Activated CD4-positive, alpha-beta T cell treated with anti-CD3 and anti-CD28 coated beads for 36 hours (primary cell): ENCODE measurements at regions not wholly inside any gene's neighbourhood (a gene's known extent, or its start where the extent isn't known, plus 50 kb on each side); places are given as distances from the start of the nearest gene placed in this dataset.
A peak's percentile ranks its signal among the peaks of the same experiment; 100 is the strongest.
"Not testable (repeated sequence)": the region's sequence is repeated elsewhere in the genome, so short reads cannot be mapped to it uniquely, and the experiment has no call there.

Experiments
- ATAC-seq: fragments of 200-7000 bp; cut with Tn5 transposase; one replicate; pipeline ENCODE4 v1.10.0; 2021; ENCODE audit warnings: mild to moderate bottlenecking, moderate library complexity
- CTCF ChIA-PET: fragments of 350-600 bp; sonication (Branson Sonifier 250); formaldehyde crosslinking; loops from one replicate; lab custom pipeline; 2021; ENCODE audit warnings: antibody characterized with exemption; lab: Charles Lee
- POLR2A ChIA-PET: fragments of 350-600 bp; sonication (Branson Sonifier 250); formaldehyde crosslinking; loops from one replicate; lab custom pipeline; 2021; ENCODE audit warnings: antibody characterized with exemption, inconsistent platforms; lab: Charles Lee
- DNase-seq: peaks from one replicate; pipeline ENCODE4 v3.0.0-alpha.2; 2020
- H3K27ac Mint-ChIP-seq: one replicate; pipeline ENCODE4 v1.8.0; 2021; ENCODE audit warnings: mixed read lengths
- H3K27me3 Mint-ChIP-seq: one replicate; pipeline ENCODE4 v1.8.0; 2021; ENCODE audit warnings: mixed read lengths
- H3K36me3 Mint-ChIP-seq: one replicate; pipeline ENCODE4 v1.8.0; 2021; ENCODE audit warnings: low read depth, mixed read lengths
- H3K4me1 Mint-ChIP-seq: one replicate; pipeline ENCODE4 v1.8.0; 2021; ENCODE audit warnings: mixed read lengths
- H3K4me3 Mint-ChIP-seq: one replicate; pipeline ENCODE4 v1.8.0; 2021; ENCODE audit warnings: mild to moderate bottlenecking, moderate library complexity, mixed read lengths
- H3K9me3 Mint-ChIP-seq: one replicate; pipeline ENCODE4 v1.8.0; 2021; ENCODE audit warnings: low read depth, mixed read lengths
- intact Hi-C, 2 experiments: fragments of 100-400 bp; cut with DNase I in 1 of 2; cut with micrococcal nuclease in 1 of 2; formaldehyde crosslinking; loops; one replicate each; pipeline versions ENCODE4 v1.14.2 to v1.15.1; 2022 to 2024; cut with DNase I, micrococcal nuclease

- ATAC-seq, result no peak
- Mint-ChIP-seq H3K4me3 (no peak overlapping the region), H3K9me3 (no peaks in the 10 kb centered on the region), H3K36me3 (no peaks in the 10 kb centered on the region), H3K27ac (no peak overlapping the region), H3K27me3 (peaks cover 9% of the 10 kb centered on the region), H3K4me1 (no peaks in the 10 kb centered on the region)
- ChIA-PET CTCF (no interaction called here), POLR2A (no interaction called here)
- no peak for DNase-seq
- intact Hi-C loops, result no loop called here
Observed at GRCh38 chr2:238775591-238775990, 72.3 kb upstream of the TWIST2 start.

DNA sequence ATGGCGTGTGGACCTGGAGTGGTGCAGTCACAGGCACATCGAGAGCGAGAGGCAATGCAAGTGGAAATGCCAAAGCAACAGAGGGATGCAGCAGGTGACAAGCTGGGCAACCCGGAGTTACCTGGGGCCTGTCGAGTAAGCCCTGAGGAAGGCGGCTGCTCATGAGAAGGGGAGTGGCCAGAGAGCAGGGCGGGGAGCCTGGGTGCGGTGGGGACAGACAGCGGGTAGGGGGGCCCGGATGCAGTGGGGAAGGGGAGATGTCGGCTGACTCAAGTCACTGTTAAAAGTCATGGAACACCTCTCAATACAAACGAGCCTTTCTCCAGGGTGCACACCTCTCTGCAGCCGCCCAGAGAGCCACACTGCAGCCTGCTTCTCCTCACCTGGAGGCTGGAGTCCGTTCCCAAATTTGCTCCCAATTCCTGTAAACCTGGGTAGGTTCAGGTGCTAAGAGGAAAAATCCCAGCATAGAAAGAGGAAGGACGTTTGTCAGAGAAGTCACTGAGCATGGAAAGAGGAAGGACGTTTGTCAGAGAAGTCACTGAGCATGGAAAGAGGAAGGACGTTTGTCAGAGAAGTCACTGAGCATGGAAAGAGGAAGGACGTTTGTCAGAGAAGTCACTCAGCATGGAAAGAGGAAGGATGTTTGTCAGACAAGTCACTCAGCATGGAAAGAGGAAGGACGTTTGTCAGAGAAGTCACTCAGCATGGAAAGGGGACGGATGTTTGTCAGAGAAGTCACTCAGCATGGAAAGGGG lies 71.7 kb upstream of the TWIST2 start:
- DNase-seq, result no peak
- ChIA-PET POLR2A (no interaction called here), CTCF (no interaction called here)
- no peak for ATAC-seq
- H3K4me3 Mint-ChIP-seq, result no peak overlapping the region
- intact Hi-C loops, result no loop called here
- H3K9me3 Mint-ChIP-seq, result no peaks in the 10 kb centered on the region
- no peaks in the 10 kb centered on the region for H3K36me3 Mint-ChIP-seq
- H3K27ac Mint-ChIP-seq, result no peak overlapping the region
- no peaks in the 10 kb centered on the region for H3K4me1 Mint-ChIP-seq
- peaks cover 11% of the 10 kb centered on the region for H3K27me3 Mint-ChIP-seq

DNA sequence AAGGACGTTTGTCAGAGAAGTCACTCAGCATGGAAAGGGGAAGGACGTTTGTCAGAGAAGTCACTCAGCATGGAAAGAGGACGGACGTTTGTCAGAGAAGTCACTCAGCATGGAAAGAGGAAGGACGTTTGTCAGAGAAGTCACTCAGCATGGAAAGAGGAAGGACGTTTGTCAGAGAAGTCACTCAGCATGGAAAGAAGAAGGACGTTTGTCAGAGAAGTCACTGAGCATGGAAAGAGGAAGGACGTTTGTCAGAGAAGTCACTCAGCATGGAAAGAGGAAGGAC lies 71.2 kb upstream of the TWIST2 start:
- H3K27me3 Mint-ChIP-seq, CTCF ChIA-PET, DNase-seq, intact Hi-C loops, H3K36me3 Mint-ChIP-seq, H3K4me1 Mint-ChIP-seq, H3K9me3 Mint-ChIP-seq, H3K4me3 Mint-ChIP-seq, POLR2A ChIA-PET, ATAC-seq, H3K27ac Mint-ChIP-seq: not testable (repeated sequence)

GRCh38 chr2:238777369-238778067 lies 70.4 kb upstream of the TWIST2 start:
- Mint-ChIP-seq H3K36me3 (no peaks in the 10 kb centered on the region), H3K4me3 (no peak overlapping the region), H3K9me3 (no peaks in the 10 kb centered on the region), H3K4me1 (no peaks in the 10 kb centered on the region), H3K27me3 (peaks cover 2% of the 10 kb centered on the region), H3K27ac (no peak overlapping the region)
- ChIA-PET CTCF (no interaction called here), POLR2A (no interaction called here)
- intact Hi-C loops, result no loop called here
- no peak for DNase-seq
- no peak for ATAC-seq

DNA sequence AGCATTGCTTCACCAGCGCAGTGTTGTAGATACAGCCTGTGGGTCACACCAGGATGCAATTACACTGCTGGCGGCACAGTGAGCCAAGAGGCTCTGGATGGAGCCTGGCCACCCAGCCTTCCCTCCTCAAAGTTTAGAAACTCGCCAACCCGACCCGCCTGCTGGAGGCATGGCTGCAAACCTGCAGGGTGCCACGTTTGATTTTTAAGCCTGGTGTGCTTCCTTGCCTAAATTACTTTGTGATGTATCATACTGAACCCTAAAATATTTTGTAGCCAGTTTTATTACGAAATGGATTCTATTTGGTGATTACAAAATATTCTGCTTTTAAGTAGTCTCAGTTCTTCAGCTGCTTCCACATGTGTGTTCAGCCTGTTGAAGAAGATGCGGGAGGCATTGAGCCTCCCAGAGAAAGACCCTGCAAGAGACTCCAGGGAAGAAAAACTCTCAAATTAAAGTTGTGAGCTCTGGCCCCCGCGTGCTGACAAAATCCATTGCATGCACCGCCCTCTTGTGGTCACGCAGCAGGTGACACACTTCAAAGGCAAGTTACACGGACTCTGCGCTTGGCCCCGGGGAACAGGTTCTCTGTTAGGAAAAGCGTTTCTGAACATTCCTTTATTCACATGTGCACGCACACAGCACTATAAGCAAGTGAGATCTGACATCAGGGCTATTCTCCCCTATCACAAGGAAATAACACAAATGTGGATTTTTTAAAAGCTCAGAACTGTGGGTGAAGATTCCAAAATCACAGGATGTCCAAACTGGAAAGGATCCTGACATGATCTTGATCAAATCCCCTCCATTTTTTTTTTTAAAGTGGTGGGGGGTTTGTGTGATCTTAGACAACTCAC lies 63.0 kb upstream of the TWIST2 start:
- Mint-ChIP-seq H3K27ac (no peak overlapping the region), H3K4me1 (peaks cover 2% of the 10 kb centered on the region), H3K4me3 (no peak overlapping the region), H3K27me3 (peaks cover 12% of the 10 kb centered on the region), H3K36me3 (no peaks in the 10 kb centered on the region), H3K9me3 (no peaks in the 10 kb centered on the region)
- ChIA-PET POLR2A (interaction anchor here (0.7 kb wide), 1 partner anchor 414 kb away, joined by 8 read pairs; no protein-coding TSS in a partner anchor), CTCF (interaction anchor here (0.6 to 1.8 kb wide), 21 partner anchors 15 to 1344 kb away, joined by 3 to 8 read pairs (median 3); no protein-coding TSS in a partner anchor)
- DNase-seq (peak; percentile 80), ATAC-seq (peak; percentile 58)
- intact Hi-C loops, result loop anchor here (1.0 to 5.0 kb wide), 6 partner anchors 63 to 428 kb away; no protein-coding TSS in a partner anchor

DNA sequence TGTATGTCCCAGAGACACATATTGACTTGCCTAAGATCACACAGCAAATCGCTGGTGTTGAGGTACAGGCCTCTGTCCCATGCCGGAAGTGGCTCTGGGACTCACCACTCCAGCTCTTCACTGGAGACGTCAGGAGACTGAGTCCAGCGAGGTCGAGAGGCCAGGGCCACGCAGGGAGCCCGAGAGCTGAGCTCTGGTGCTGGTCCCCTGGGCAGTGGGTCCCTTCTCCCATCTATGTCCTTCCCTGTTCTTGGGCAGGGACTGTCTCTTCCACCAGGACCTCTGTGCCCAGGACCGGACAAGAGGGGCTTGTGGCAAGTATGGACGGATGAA lies 62.4 kb upstream of the TWIST2 start:
- intact Hi-C loops, result loop anchor here (1.0 to 5.0 kb wide), 6 partner anchors 63 to 428 kb away; no protein-coding TSS in a partner anchor
- ChIA-PET CTCF (interaction anchor here (0.6 to 1.8 kb wide), 15 partner anchors 14 to 430 kb away, joined by 3 to 8 read pairs (median 4); no protein-coding TSS in a partner anchor), POLR2A (interaction anchor here (0.7 kb wide), 1 partner anchor 414 kb away, joined by 8 read pairs; no protein-coding TSS in a partner anchor)
- DNase-seq (no peak), ATAC-seq (no peak)
- Mint-ChIP-seq H3K4me1 (peaks cover 2% of the 10 kb centered on the region), H3K9me3 (no peaks in the 10 kb centered on the region), H3K4me3 (no peak overlapping the region), H3K27me3 (peaks cover 14% of the 10 kb centered on the region), H3K27ac (no peak overlapping the region), H3K36me3 (no peaks in the 10 kb centered on the region)

DNA sequence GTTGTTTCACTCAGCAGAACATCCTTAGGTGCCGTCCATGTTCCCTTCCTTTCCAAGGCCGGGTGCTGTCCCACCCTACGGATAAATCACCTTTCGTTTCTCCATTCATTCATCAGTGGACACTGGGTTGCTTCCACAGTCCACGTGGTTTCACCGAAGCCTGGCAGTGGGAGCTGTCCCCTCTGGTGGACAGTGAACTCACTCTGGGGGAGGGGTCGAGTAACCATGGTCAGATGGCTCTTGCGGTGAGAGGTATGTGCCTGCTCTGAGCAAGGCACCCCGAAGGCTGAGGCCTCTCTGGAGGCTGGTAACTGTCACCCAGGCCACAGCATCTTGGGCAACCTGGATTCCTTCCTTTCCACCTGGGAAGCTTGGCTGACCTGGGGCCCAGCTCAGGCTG lies 61.5 kb upstream of the TWIST2 start:
- ATAC-seq (no peak), DNase-seq (no peak)
- Mint-ChIP-seq H3K4me1 (peaks cover 2% of the 10 kb centered on the region), H3K36me3 (no peaks in the 10 kb centered on the region), H3K27ac (no peak overlapping the region), H3K27me3 (peaks cover 12% of the 10 kb centered on the region), H3K4me3 (no peak overlapping the region), H3K9me3 (no peaks in the 10 kb centered on the region)
- intact Hi-C loops, result loop anchor here (5.0 kb wide), 2 partner anchors 64 to 429 kb away; no protein-coding TSS in a partner anchor
- POLR2A ChIA-PET, result no interaction called here
- CTCF ChIA-PET, result interaction anchor here (0.6 to 1.8 kb wide), 3 partner anchors 212 to 368 kb away, joined by 3 to 5 read pairs (median 4); no protein-coding TSS in a partner anchor

GRCh38 chr2:238786792-238787490 lies 60.9 kb upstream of the TWIST2 start:
- POLR2A ChIA-PET, result no interaction called here
- CTCF ChIA-PET, result interaction anchor here (0.6 to 1.4 kb wide), 5 partner anchors 10 to 382 kb away, joined by 3 to 4 read pairs (median 3); no protein-coding TSS in a partner anchor

GRCh38 chr2:238787501-238787900 lies 60.4 kb upstream of the TWIST2 start:
- ChIA-PET CTCF (interaction anchor here (0.7 to 1.4 kb wide), 5 partner anchors 8 to 381 kb away, joined by 3 to 4 read pairs (median 3); no protein-coding TSS in a partner anchor), POLR2A (no interaction called here)
- H3K4me1 Mint-ChIP-seq, result peaks cover 2% of the 10 kb centered on the region
- H3K36me3 Mint-ChIP-seq, result no peaks in the 10 kb centered on the region
- DNase-seq (no peak), ATAC-seq (no peak)
- peaks cover 12% of the 10 kb centered on the region for H3K27me3 Mint-ChIP-seq
- H3K4me3 Mint-ChIP-seq, result no peak overlapping the region
- H3K9me3 Mint-ChIP-seq, result no peaks in the 10 kb centered on the region
- H3K27ac Mint-ChIP-seq, result no peak overlapping the region
- intact Hi-C loops, result loop anchor here (5.0 kb wide), 2 partner anchors 65 to 430 kb away; no protein-coding TSS in a partner anchor

More at GRCh38 chr2:238786792-238787490, 60.9 kb upstream of the TWIST2 start:
- Mint-ChIP-seq H3K4me3 (no peak overlapping the region), H3K9me3 (no peaks in the 10 kb centered on the region), H3K27me3 (peaks cover 12% of the 10 kb centered on the region), H3K27ac (no peak overlapping the region), H3K4me1 (peaks cover 2% of the 10 kb centered on the region), H3K36me3 (no peaks in the 10 kb centered on the region)
- ATAC-seq (no peak), DNase-seq (no peak)
- intact Hi-C loops, result loop anchor here (5.0 kb wide), 2 partner anchors 65 to 430 kb away; no protein-coding TSS in a partner anchor

DNA sequence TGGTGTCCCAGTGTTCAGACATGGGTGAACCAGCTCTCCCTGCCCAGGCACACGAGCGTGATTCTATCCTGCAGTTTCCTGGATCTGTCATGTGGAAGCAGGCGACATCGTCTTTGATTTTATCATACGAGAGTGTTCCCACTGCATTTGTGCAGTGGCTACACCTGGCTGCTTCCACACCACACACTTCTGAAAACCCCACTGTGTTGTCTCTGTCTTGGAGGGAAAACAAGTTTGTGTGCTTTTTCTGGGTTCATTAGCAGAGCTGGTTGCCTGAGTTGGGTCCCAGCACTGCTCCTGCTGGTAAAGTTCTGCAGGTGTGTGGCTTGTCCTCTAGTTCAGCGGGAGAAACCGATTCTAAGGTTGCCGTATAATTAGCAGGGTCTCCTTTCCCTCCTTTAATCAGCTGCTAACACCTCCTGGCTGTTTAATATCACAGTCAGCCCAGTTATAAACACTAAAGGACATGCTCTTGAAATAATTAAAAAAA lies 58.5 kb upstream of the TWIST2 start:
- Mint-ChIP-seq H3K27me3 (peaks cover 5% of the 10 kb centered on the region), H3K27ac (no peak overlapping the region), H3K4me1 (peaks cover 2% of the 10 kb centered on the region), H3K4me3 (no peak overlapping the region), H3K9me3 (no peaks in the 10 kb centered on the region), H3K36me3 (no peaks in the 10 kb centered on the region)
- intact Hi-C loops, result loop anchor here (5.0 kb wide), 2 partner anchors 67 to 432 kb away; no protein-coding TSS in a partner anchor
- ChIA-PET POLR2A (no interaction called here), CTCF (interaction anchor here (0.6 kb wide), 1 partner anchor 8 kb away, joined by 3 read pairs; no protein-coding TSS in a partner anchor)
- ATAC-seq (no peak), DNase-seq (no peak)
